ENCODE measurements at regions not wholly inside any gene's neighbourhood (a gene's known extent, or its start where the extent isn't known, plus 50 kb on each side); places are given as distances from the start of the nearest gene placed in this dataset.

GRCh38 chr10:56505555-56505954 lies 144.5 kb upstream of the ZWINT start:
- H3K36me3 ChIP-seq (ENCODE audit: control insufficient read depth, insufficient read depth, low read length): no peaks in the 10 kb centered on the region
- H3K9me3 Mint-ChIP-seq (ENCODE audit: unreplicated experiment): no peaks in the 10 kb centered on the region
- H3K9me3 ChIP-seq: no peaks in the 10 kb centered on the region
- H3K4me1 ChIP-seq: no peaks in the 10 kb centered on the region
- H3K27me3 ChIP-seq (replicated peaks; ENCODE audit: control insufficient read depth, insufficient read depth, low read length): no peaks in the 10 kb centered on the region
- H3K27ac Mint-ChIP-seq (ENCODE audit: unreplicated experiment): no peak overlapping the region
- H3K27me3 Mint-ChIP-seq (ENCODE audit: insufficient read depth, unreplicated experiment): no peaks in the 10 kb centered on the region
- intact Hi-C loops (cut with micrococcal nuclease; ENCODE audit: unreplicated experiment): no loop called here
- ChIA-PET POLR2A (no interaction called here), CTCF (no interaction called here)
- H3K36me3 Mint-ChIP-seq (ENCODE audit: insufficient read depth, unreplicated experiment): no peaks in the 10 kb centered on the region
- H3K4me3 ChIP-seq (ENCODE audit: low read depth, low read length): no peak overlapping the region
- H3K4me1 Mint-ChIP-seq (ENCODE audit: low read depth, unreplicated experiment): no peaks in the 10 kb centered on the region
- H3K4me3 Mint-ChIP-seq (ENCODE audit: unreplicated experiment): no peak overlapping the region
- BruUV-seq (replicated peaks): no TSS peak
- TF ChIP-seq, protein P1, sequence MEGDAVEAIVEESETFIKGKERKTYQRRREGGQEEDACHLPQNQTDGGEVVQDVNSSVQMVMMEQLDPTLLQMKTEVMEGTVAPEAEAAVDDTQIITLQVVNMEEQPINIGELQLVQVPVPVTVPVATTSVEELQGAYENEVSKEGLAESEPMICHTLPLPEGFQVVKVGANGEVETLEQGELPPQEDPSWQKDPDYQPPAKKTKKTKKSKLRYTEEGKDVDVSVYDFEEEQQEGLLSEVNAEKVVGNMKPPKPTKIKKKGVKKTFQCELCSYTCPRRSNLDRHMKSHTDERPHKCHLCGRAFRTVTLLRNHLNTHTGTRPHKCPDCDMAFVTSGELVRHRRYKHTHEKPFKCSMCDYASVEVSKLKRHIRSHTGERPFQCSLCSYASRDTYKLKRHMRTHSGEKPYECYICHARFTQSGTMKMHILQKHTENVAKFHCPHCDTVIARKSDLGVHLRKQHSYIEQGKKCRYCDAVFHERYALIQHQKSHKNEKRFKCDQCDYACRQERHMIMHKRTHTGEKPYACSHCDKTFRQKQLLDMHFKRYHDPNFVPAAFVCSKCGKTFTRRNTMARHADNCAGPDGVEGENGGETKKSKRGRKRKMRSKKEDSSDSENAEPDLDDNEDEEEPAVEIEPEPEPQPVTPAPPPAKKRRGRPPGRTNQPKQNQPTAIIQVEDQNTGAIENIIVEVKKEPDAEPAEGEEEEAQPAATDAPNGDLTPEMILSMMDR (IDR thresholded peaks at IDR 0.05; ENCODE audit: insufficient read depth in 1 of 2, low read depth in 1 of 2, low read length in 1 of 2, severe bottlenecking in 1 of 2, unreplicated experiment in 1 of 2): no peak
- DNase-seq: no peak

- TF ChIP-seq, protein P1 (IDR thresholded peaks at IDR 0.05; ENCODE audit: insufficient read depth in 1 of 2, low read depth in 1 of 2, low read length in 1 of 2, severe bottlenecking in 1 of 2, unreplicated experiment in 1 of 2): no peak
- H3K4me3 ChIP-seq (ENCODE audit: low read depth, low read length): no peak overlapping the region
- Mint-ChIP-seq H3K4me1 (ENCODE audit: low read depth, unreplicated experiment) (no peaks in the 10 kb centered on the region), H3K9me3 (ENCODE audit: unreplicated experiment) (no peaks in the 10 kb centered on the region), H3K4me3 (ENCODE audit: unreplicated experiment) (no peak overlapping the region), H3K27me3 (ENCODE audit: insufficient read depth, unreplicated experiment) (no peaks in the 10 kb centered on the region), H3K27ac (ENCODE audit: unreplicated experiment) (no peak overlapping the region), H3K36me3 (ENCODE audit: insufficient read depth, unreplicated experiment) (no peaks in the 10 kb centered on the region)
- no peak for DNase-seq
- intact Hi-C loops (cut with micrococcal nuclease; ENCODE audit: unreplicated experiment): no loop called here
- no peaks in the 10 kb centered on the region for H3K4me1 ChIP-seq
- POLR2A ChIA-PET: no interaction called here
- no peaks in the 10 kb centered on the region for H3K9me3 ChIP-seq
- H3K27me3 ChIP-seq (replicated peaks; ENCODE audit: control insufficient read depth, insufficient read depth, low read length): no peaks in the 10 kb centered on the region
- H3K36me3 ChIP-seq (ENCODE audit: control insufficient read depth, insufficient read depth, low read length): no peaks in the 10 kb centered on the region
- CTCF ChIA-PET: no interaction called here
- BruUV-seq (replicated peaks): no TSS peak
Measured at GRCh38 chr10:56496186-56496486, 135.1 kb upstream of the ZWINT start.

GRCh38 chr10:56487746-56488145 lies 126.7 kb upstream of the ZWINT start:
- intact Hi-C loops (cut with micrococcal nuclease; ENCODE audit: unreplicated experiment): no loop called here
- Mint-ChIP-seq H3K36me3 (ENCODE audit: insufficient read depth, unreplicated experiment) (no peaks in the 10 kb centered on the region), H3K4me3 (ENCODE audit: unreplicated experiment) (no peak overlapping the region), H3K27ac (ENCODE audit: unreplicated experiment) (no peak overlapping the region), H3K9me3 (ENCODE audit: unreplicated experiment) (no peaks in the 10 kb centered on the region), H3K27me3 (ENCODE audit: insufficient read depth, unreplicated experiment) (no peaks in the 10 kb centered on the region), H3K4me1 (ENCODE audit: low read depth, unreplicated experiment) (no peaks in the 10 kb centered on the region)
- CTCF ChIA-PET: no interaction called here
- Histone ChIP-seq H3K27me3 (replicated peaks; ENCODE audit: control insufficient read depth, insufficient read depth, low read length) (no peaks in the 10 kb centered on the region), H3K4me3 (ENCODE audit: low read depth, low read length) (no peak overlapping the region), H3K4me1 (no peaks in the 10 kb centered on the region), H3K36me3 (ENCODE audit: control insufficient read depth, insufficient read depth, low read length) (no peaks in the 10 kb centered on the region), H3K9me3 (no peaks in the 10 kb centered on the region)
- DNase-seq: no peak
- TF ChIP-seq, protein P1 (IDR thresholded peaks at IDR 0.05; ENCODE audit: insufficient read depth in 1 of 2, low read depth in 1 of 2, low read length in 1 of 2, severe bottlenecking in 1 of 2, unreplicated experiment in 1 of 2): no peak
- POLR2A ChIA-PET: no interaction called here
- BruUV-seq (replicated peaks): no TSS peak

All from Caco-2 (cell line).